ENCODE measurements at regions not wholly inside any gene's neighbourhood (a gene's known extent, or its start where the extent isn't known, plus 50 kb on each side); places are given as distances from the start of the nearest gene placed in this dataset.
A peak's percentile ranks its signal among the peaks of the same experiment; 100 is the strongest.

- Mint-ChIP-seq H3K4me1 (peaks cover 7% of the 10 kb centered on the region), H3K4me3 (no peak overlapping the region), H3K27ac (no peak overlapping the region), H3K36me3 (no peaks in the 10 kb centered on the region), H3K27me3 (ENCODE audit: low read depth) (no peaks in the 10 kb centered on the region), H3K9me3 (peaks cover 4% of the 10 kb centered on the region)
- no peak for TF ChIP-seq CTCF (IDR thresholded peaks at IDR 0.05; ENCODE audit: unreplicated experiment)
- DNase-seq (ENCODE audit: low spot score in 2 of 2, unreplicated experiment in 2 of 2), result no peak
Measured at GRCh38 chr3:153282355-153282754, 120.3 kb downstream of the RAP2B start.

DNA sequence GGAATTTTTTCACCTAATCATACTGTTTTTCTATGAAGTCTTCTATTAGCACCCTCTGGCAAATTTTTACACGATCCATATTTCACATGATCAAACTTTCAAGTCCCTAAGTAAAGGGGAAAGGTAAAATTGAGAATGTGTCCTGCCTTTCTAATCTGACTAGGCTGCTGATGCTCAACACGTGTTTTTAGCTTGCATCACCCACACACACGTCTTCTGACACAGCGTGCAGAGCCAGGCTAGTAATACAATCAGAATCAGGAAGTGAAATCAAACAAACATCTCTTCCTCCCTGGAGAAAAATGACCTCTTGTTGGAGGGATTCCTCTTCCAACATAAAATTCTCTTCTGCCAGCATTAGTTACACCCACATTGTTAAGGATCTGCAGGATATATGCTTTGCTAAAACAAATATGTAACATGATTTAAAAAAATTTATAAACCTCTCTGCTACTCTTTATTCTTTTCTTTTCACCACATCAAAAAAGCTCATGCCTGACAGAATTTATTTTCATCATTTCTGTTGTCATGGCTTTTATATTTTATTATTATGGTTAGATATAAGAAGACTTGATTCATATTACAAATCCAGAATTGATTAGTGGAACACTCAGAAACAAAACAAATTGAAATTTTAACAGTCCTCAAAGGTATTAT lies 122.4 kb downstream of the RAP2B start:
- TF ChIP-seq CTCF (IDR thresholded peaks at IDR 0.05; ENCODE audit: unreplicated experiment), result no peak
- Mint-ChIP-seq H3K9me3 (peaks cover 4% of the 10 kb centered on the region), H3K27ac (peak overlapping the region; percentile 32), H3K4me3 (no peak overlapping the region), H3K36me3 (no peaks in the 10 kb centered on the region), H3K4me1 (peaks cover 6% of the 10 kb centered on the region), H3K27me3 (ENCODE audit: low read depth) (no peaks in the 10 kb centered on the region)
- no peak for DNase-seq (ENCODE audit: low spot score in 2 of 2, unreplicated experiment in 2 of 2)

DNA sequence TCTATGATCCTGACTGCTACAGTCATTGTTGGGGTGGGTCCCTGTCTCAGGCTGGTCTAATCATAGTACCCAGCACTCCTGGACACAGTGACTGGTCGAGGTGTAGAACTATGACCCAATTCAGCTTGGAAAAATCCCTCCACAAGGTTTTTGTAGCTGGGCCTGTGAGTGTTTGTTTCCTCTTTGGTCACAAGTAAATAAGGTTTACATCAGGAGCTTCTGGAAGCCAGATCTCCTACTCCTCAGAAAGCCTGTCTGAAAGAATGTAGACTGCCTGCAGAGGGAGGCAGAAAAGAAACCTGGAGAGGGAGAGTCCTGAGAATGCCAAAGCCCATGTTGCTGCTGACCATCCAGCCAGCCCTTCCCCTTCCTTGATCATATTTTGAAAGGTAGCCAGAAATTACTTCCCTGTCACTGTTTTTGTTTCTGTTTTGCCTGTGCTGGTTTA lies 123.2 kb downstream of the RAP2B start:
- Mint-ChIP-seq H3K4me3 (no peak overlapping the region), H3K36me3 (no peaks in the 10 kb centered on the region), H3K4me1 (peaks cover 6% of the 10 kb centered on the region), H3K27ac (no peak overlapping the region), H3K9me3 (peaks cover 4% of the 10 kb centered on the region), H3K27me3 (ENCODE audit: low read depth) (no peaks in the 10 kb centered on the region)
- no peak for TF ChIP-seq CTCF (IDR thresholded peaks at IDR 0.05; ENCODE audit: unreplicated experiment)
- DNase-seq (ENCODE audit: low spot score in 2 of 2, unreplicated experiment in 2 of 2), result no peak

- Mint-ChIP-seq H3K9me3 (peaks cover 4% of the 10 kb centered on the region), H3K27me3 (ENCODE audit: low read depth) (no peaks in the 10 kb centered on the region), H3K4me3 (no peak overlapping the region), H3K36me3 (no peaks in the 10 kb centered on the region), H3K27ac (no peak overlapping the region), H3K4me1 (peaks cover 6% of the 10 kb centered on the region)
- no peak for DNase-seq (ENCODE audit: low spot score in 2 of 2, unreplicated experiment in 2 of 2)
- TF ChIP-seq CTCF (IDR thresholded peaks at IDR 0.05; ENCODE audit: unreplicated experiment), result no peak
Measured at GRCh38 chr3:153285982-153286381, 124.0 kb downstream of the RAP2B start.

DNA sequence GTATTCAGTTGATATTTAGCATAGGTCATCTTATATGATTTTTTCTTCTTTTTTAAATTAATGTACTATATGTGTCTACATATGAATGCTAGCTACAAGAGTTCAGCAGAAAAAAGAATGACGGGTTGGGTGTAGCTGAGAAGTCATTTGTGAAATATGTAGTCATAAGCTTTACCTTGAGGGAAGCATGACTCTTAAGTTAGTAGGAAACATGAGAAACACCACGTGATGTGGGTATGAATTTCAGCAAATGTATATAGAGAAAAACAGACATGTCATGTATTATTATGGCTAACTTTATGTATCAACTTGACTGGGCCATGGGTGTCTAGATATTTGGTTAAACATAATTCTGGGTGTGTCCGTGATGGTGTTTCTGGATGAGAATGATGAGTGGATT lies 125.0 kb downstream of the RAP2B start:
- Mint-ChIP-seq H3K27ac (no peak overlapping the region), H3K27me3 (ENCODE audit: low read depth) (no peaks in the 10 kb centered on the region), H3K4me1 (peaks cover 6% of the 10 kb centered on the region), H3K4me3 (no peak overlapping the region), H3K36me3 (no peaks in the 10 kb centered on the region), H3K9me3 (peaks cover under 1% of the 10 kb centered on the region)
- no peak for DNase-seq (ENCODE audit: low spot score in 2 of 2, unreplicated experiment in 2 of 2)
- no peak for TF ChIP-seq CTCF (IDR thresholded peaks at IDR 0.05; ENCODE audit: unreplicated experiment)
